ENCODE measurements at regions not wholly inside any gene's neighbourhood (a gene's known extent, or its start where the extent isn't known, plus 50 kb on each side); places are given as distances from the start of the nearest gene placed in this dataset.
A peak's percentile ranks its signal among the peaks of the same experiment; 100 is the strongest.

- Histone ChIP-seq H3K9me3 (no peaks in the 10 kb centered on the region), H3K4me3 (no peak overlapping the region), H3K27ac (no peak overlapping the region), H3K27me3 (no peaks in the 10 kb centered on the region), H3K4me1 (no peaks in the 10 kb centered on the region), H3K36me3 (peaks cover 0 to 6% (median 0%) of the 10 kb centered on the region in 4 donors)
- no peak for ATAC-seq
- no peak for DNase-seq
- 88% methylated on average over 10 of the region's 12 CpGs for WGBS (ENCODE audit: insufficient coverage, low coverage, low lambda C conversion rate, missing lambda C conversion rate)
- TF ChIP-seq CTCF (IDR thresholded peaks at IDR 0.05) = no peak
- no peak for TF ChIP-seq POLR2A (IDR thresholded peaks at IDR 0.05)
- intact Hi-C loops (cut with DNase I) = no loop called here
Measured at GRCh38 chr11:71070490-71071453, 181.6 kb downstream of the SHANK2 start.

GRCh38 chr11:71068963-71069362 lies 183.4 kb downstream of the SHANK2 start:
- Histone ChIP-seq H3K27me3 (no peaks in the 10 kb centered on the region), H3K4me3 (no peak overlapping the region), H3K9me3 (no peaks in the 10 kb centered on the region), H3K36me3 (peaks cover 0 to under 1% (median 0%) of the 10 kb centered on the region in 4 donors), H3K4me1 (no peaks in the 10 kb centered on the region), H3K27ac (no peak overlapping the region)
- TF ChIP-seq POLR2A (IDR thresholded peaks at IDR 0.05) = no peak
- TF ChIP-seq CTCF (IDR thresholded peaks at IDR 0.05) = no peak
- 100% methylated on average over 1 of the region's 1 CpG for whole genome bisulfite sequencing (ENCODE audit: insufficient coverage, low coverage, low lambda C conversion rate, missing lambda C conversion rate)
- intact Hi-C loops (cut with DNase I) = no loop called here
- DNase-seq (no peak), ATAC-seq (no peak)

- WGBS (ENCODE audit: insufficient coverage, low coverage, low lambda C conversion rate, missing lambda C conversion rate) = 93% methylated on average over 6 of the region's 6 CpGs
- Histone ChIP-seq H3K9me3 (no peaks in the 10 kb centered on the region), H3K27me3 (no peaks in the 10 kb centered on the region), H3K27ac (no peak overlapping the region), H3K36me3 (no peaks in the 10 kb centered on the region), H3K4me3 (no peak overlapping the region), H3K4me1 (peaks cover 0 to 5% (median 0%) of the 10 kb centered on the region in 4 donors)
- TF ChIP-seq CTCF (IDR thresholded peaks at IDR 0.05) (no peak), POLR2A (IDR thresholded peaks at IDR 0.05) (no peak)
- no peak for DNase-seq
- intact Hi-C loops (cut with DNase I) = no loop called here
- no peak for ATAC-seq
Measured at GRCh38 chr11:71067753-71068152, 184.6 kb downstream of the SHANK2 start.

GRCh38 chr11:71066311-71066710 lies 186.1 kb downstream of the SHANK2 start:
- ATAC-seq (peak in 2 of 4 donors; percentile 24 to 27), DNase-seq (no peak)
- Histone ChIP-seq H3K4me1 (peaks cover 0 to 5% (median 0%) of the 10 kb centered on the region in 4 donors), H3K36me3 (no peaks in the 10 kb centered on the region), H3K27me3 (no peaks in the 10 kb centered on the region), H3K4me3 (no peak overlapping the region), H3K27ac (no peak overlapping the region), H3K9me3 (no peaks in the 10 kb centered on the region)
- TF ChIP-seq CTCF (IDR thresholded peaks at IDR 0.05) (no peak), POLR2A (IDR thresholded peaks at IDR 0.05) (no peak)
- WGBS (ENCODE audit: insufficient coverage, low coverage, low lambda C conversion rate, missing lambda C conversion rate) = 40% methylated on average over 6 of the region's 6 CpGs
- intact Hi-C loops (cut with DNase I) = no loop called here
